Prostate gland (tissue), 2 donors: ENCODE measurements at regions not wholly inside any gene's neighbourhood (a gene's known extent, or its start where the extent isn't known, plus 50 kb on each side); places are given as distances from the start of the nearest gene placed in this dataset.

ENCODE experiments used
- POLR2A ChIP-seq: fragments of 450-650 bp; IDR thresholded peaks from one replicate; pipeline ENCODE4 v1.6.1; 2016; ENCODE audit warnings: antibody characterized with exemption, mild to moderate bottlenecking
- POLR2AphosphoS5 ChIP-seq: sonication (generic); formaldehyde crosslinking; IDR thresholded peaks from one replicate; pipeline ENCODE4 v1.6.1; 2017; ENCODE audit warnings: antibody characterized with exemption
- TF ChIP-seq, protein P1 (sequence below), 4 experiments: fragments of 200-600 bp in 2 of 4; fragments of 450-650 bp in 2 of 4; sonication (generic) in 2 of 4; IDR thresholded peaks; 1 replicate in 3 of 4; 2 replicates in 1 of 4; pipeline ENCODE4 v1.5.1; 2016 to 2019; ENCODE audit warnings: antibody characterized with exemption in 4 of 4, mild to moderate bottlenecking in 2 of 4, moderate library complexity in 2 of 4

- TF ChIP-seq, protein P1, sequence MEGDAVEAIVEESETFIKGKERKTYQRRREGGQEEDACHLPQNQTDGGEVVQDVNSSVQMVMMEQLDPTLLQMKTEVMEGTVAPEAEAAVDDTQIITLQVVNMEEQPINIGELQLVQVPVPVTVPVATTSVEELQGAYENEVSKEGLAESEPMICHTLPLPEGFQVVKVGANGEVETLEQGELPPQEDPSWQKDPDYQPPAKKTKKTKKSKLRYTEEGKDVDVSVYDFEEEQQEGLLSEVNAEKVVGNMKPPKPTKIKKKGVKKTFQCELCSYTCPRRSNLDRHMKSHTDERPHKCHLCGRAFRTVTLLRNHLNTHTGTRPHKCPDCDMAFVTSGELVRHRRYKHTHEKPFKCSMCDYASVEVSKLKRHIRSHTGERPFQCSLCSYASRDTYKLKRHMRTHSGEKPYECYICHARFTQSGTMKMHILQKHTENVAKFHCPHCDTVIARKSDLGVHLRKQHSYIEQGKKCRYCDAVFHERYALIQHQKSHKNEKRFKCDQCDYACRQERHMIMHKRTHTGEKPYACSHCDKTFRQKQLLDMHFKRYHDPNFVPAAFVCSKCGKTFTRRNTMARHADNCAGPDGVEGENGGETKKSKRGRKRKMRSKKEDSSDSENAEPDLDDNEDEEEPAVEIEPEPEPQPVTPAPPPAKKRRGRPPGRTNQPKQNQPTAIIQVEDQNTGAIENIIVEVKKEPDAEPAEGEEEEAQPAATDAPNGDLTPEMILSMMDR (IDR thresholded peaks at IDR 0.05): no peak
- TF ChIP-seq POLR2A (no peak), POLR2AphosphoS5 (no peak)
Measured at GRCh38 chr2:77823028-77823427, 300.9 kb upstream of the LRRTM4 start.
